ENCODE measurements at regions not wholly inside any gene's neighbourhood (a gene's known extent, or its start where the extent isn't known, plus 50 kb on each side); places are given as distances from the start of the nearest gene placed in this dataset.

- no peak for DNase-seq
Observed at GRCh38 chr11:116129456-116129855, 625.2 kb upstream of the CADM1 start.

- DNase-seq, result no peak
Observed at GRCh38 chr11:116126562-116126961, 622.3 kb upstream of the CADM1 start.

GRCh38 chr11:116124922-116125714 lies 620.9 kb upstream of the CADM1 start:
- no peak for DNase-seq

- no peak for DNase-seq
Observed at GRCh38 chr11:116123739-116124138, 619.5 kb upstream of the CADM1 start.

GRCh38 chr11:116122697-116123472 lies 618.7 kb upstream of the CADM1 start:
- DNase-seq, result no peak

GRCh38 chr11:116119158-116119557 lies 614.9 kb upstream of the CADM1 start:
- no peak for DNase-seq

- no peak for DNase-seq
Observed at GRCh38 chr11:116118138-116118470, 613.9 kb upstream of the CADM1 start.

GRCh38 chr11:116117331-116118137 lies 613.3 kb upstream of the CADM1 start:
- no peak for DNase-seq

GRCh38 chr11:116115801-116116200 lies 611.6 kb upstream of the CADM1 start:
- DNase-seq, result no peak

- DNase-seq, result no peak
Observed at GRCh38 chr11:116114198-116114651, 610.0 kb upstream of the CADM1 start.

- no peak for DNase-seq
Observed at GRCh38 chr11:116112087-116112935, 608.1 kb upstream of the CADM1 start.

- no peak for DNase-seq
Observed at GRCh38 chr11:116111546-116111945, 607.3 kb upstream of the CADM1 start.

GRCh38 chr11:116110802-116111201 lies 606.6 kb upstream of the CADM1 start:
- no peak for DNase-seq

GRCh38 chr11:116110356-116110755 lies 606.1 kb upstream of the CADM1 start:
- DNase-seq, result no peak

- no peak for DNase-seq
Observed at GRCh38 chr11:116109228-116109627, 605.0 kb upstream of the CADM1 start.

GRCh38 chr11:116108161-116108560 lies 603.9 kb upstream of the CADM1 start:
- no peak for DNase-seq

GRCh38 chr11:116107229-116107628 lies 603.0 kb upstream of the CADM1 start:
- no peak for DNase-seq

GRCh38 chr11:116104498-116105174 lies 600.4 kb upstream of the CADM1 start:
- DNase-seq, result no peak

GRCh38 chr11:116101902-116102301 lies 597.7 kb upstream of the CADM1 start:
- DNase-seq, result no peak

- DNase-seq, result no peak
Observed at GRCh38 chr11:116100016-116100415, 595.8 kb upstream of the CADM1 start.

- no peak for DNase-seq
Observed at GRCh38 chr11:116099541-116099940, 595.3 kb upstream of the CADM1 start.

Measured in activated CD8-positive, alpha-beta memory T cell treated with anti-CD3 and anti-CD28 coated beads for 24 hours (primary cell).